Right lobe of liver (tissue), 4 donors: ENCODE measurements at regions not wholly inside any gene's neighbourhood (a gene's known extent, or its start where the extent isn't known, plus 50 kb on each side); places are given as distances from the start of the nearest gene placed in this dataset.

Experiments
- CTCF ChIP-seq, 4 donors: fragments of 200-600 bp in 3 of 4; fragments of 450-650 bp in 1 of 4; IDR thresholded peaks; one replicate each; pipeline versions ENCODE4 v1.5.1 to v1.8.0; 2016 to 2022; ENCODE audit warnings: antibody characterized with exemption in 4 of 4, mild to moderate bottlenecking in 2 of 4
- POLR2A ChIP-seq: fragments of 450-650 bp; IDR thresholded peaks from one replicate; pipeline ENCODE4 v1.6.1; 2017; ENCODE audit warnings: antibody characterized with exemption, mild to moderate bottlenecking
- donor health status: DM: no; HTN: no; CAD: no.
- donor health status: DM: no; HTN: no; CAD: no.
- donor health status: DM: no; HTN: yes; CAD: no.

- TF ChIP-seq CTCF (IDR thresholded peaks at IDR 0.05) (no peak), POLR2A (no peak)
These were observed 64.3 kb upstream of the STT3B start for GRCh38 chr3:31468433-31468832.
